ENCODE measurements at regions not wholly inside any gene's neighbourhood (a gene's known extent, or its start where the extent isn't known, plus 50 kb on each side); places are given as distances from the start of the nearest gene placed in this dataset.

- TF ChIP-seq CHD7 (IDR thresholded peaks at IDR 0.05; ENCODE audit: insufficient replicate concordance, low read length) (no peak), SUZ12 (IDR thresholded peaks at IDR 0.05; ENCODE audit: low read length) (no peak), TAF7 (optimal IDR thresholded peaks at IDR 0.05; ENCODE audit: borderline replicate concordance, low read depth, low read length) (no peak), POU5F1 (IDR thresholded peaks at IDR 0.05; ENCODE audit: low read depth, low read length) (no peak)
Measured at GRCh38 chr15:38651328-38652038, 86.9 kb upstream of the RASGRP1 start (continued).
